ENCODE measurements at regions not wholly inside any gene's neighbourhood (a gene's known extent, or its start where the extent isn't known, plus 50 kb on each side); places are given as distances from the start of the nearest gene placed in this dataset.

GRCh38 chr5:136677217-136677616 is 311.9 kb upstream of the TRPC7 start:
- 92 to 95% methylated on average over 2 to 3 of the region's 3 CpGs for WGBS, 2 experiments
- H3K4me3 ChIP-seq (ENCODE audit: insufficient read depth, low read depth, low read length) = no peak overlapping the region
- H3K4me1 ChIP-seq (ENCODE audit: control insufficient read depth, insufficient read depth, low read length) = no peaks in the 10 kb centered on the region
- no peaks in the 10 kb centered on the region for H3K27me3 ChIP-seq (ENCODE audit: control insufficient read depth, insufficient read depth, low read length, poor library complexity, severe bottlenecking)
- H3K27ac ChIP-seq (ENCODE audit: insufficient read depth, low read depth, low read length, poor library complexity, severe bottlenecking) = no peak overlapping the region
- no peaks in the 10 kb centered on the region for H3K9me3 ChIP-seq (ENCODE audit: control insufficient read depth, low read length)
- no peaks in the 10 kb centered on the region for H3K36me3 ChIP-seq (ENCODE audit: control insufficient read depth, insufficient read depth, low read length)

GRCh38 chr5:136676685-136677084 is 311.3 kb upstream of the TRPC7 start:
- Histone ChIP-seq H3K36me3 (ENCODE audit: control insufficient read depth, insufficient read depth, low read length) (no peaks in the 10 kb centered on the region), H3K4me1 (ENCODE audit: control insufficient read depth, insufficient read depth, low read length) (no peaks in the 10 kb centered on the region), H3K27ac (ENCODE audit: insufficient read depth, low read depth, low read length, poor library complexity, severe bottlenecking) (no peak overlapping the region), H3K4me3 (ENCODE audit: insufficient read depth, low read depth, low read length) (no peak overlapping the region), H3K9me3 (ENCODE audit: control insufficient read depth, low read length) (no peaks in the 10 kb centered on the region), H3K27me3 (ENCODE audit: control insufficient read depth, insufficient read depth, low read length, poor library complexity, severe bottlenecking) (no peaks in the 10 kb centered on the region)
- 85 to 89% methylated on average over 3 of the region's 3 CpGs for WGBS, 2 experiments

- no peaks in the 10 kb centered on the region for H3K36me3 ChIP-seq (ENCODE audit: control insufficient read depth, insufficient read depth, low read length)
- no peak overlapping the region for H3K27ac ChIP-seq (ENCODE audit: insufficient read depth, low read depth, low read length, poor library complexity, severe bottlenecking)
- no peaks in the 10 kb centered on the region for H3K4me1 ChIP-seq (ENCODE audit: control insufficient read depth, insufficient read depth, low read length)
- H3K27me3 ChIP-seq (ENCODE audit: control insufficient read depth, insufficient read depth, low read length, poor library complexity, severe bottlenecking) = no peaks in the 10 kb centered on the region
- H3K4me3 ChIP-seq (ENCODE audit: insufficient read depth, low read depth, low read length) = no peak overlapping the region
- H3K9me3 ChIP-seq (ENCODE audit: control insufficient read depth, low read length) = no peaks in the 10 kb centered on the region
These were observed 310.4 kb upstream of the TRPC7 start for GRCh38 chr5:136675769-136676168.

- Histone ChIP-seq H3K27me3 (ENCODE audit: control insufficient read depth, insufficient read depth, low read length, poor library complexity, severe bottlenecking) (no peaks in the 10 kb centered on the region), H3K9me3 (ENCODE audit: control insufficient read depth, low read length) (no peaks in the 10 kb centered on the region), H3K4me3 (ENCODE audit: insufficient read depth, low read depth, low read length) (no peak overlapping the region), H3K36me3 (ENCODE audit: control insufficient read depth, insufficient read depth, low read length) (no peaks in the 10 kb centered on the region), H3K4me1 (ENCODE audit: control insufficient read depth, insufficient read depth, low read length) (no peaks in the 10 kb centered on the region), H3K27ac (ENCODE audit: insufficient read depth, low read depth, low read length, poor library complexity, severe bottlenecking) (no peak overlapping the region)
- WGBS, 2 experiments = 95 to 98% methylated on average over 3 to 4 of the region's 4 CpGs
These were observed 308.8 kb upstream of the TRPC7 start for GRCh38 chr5:136674178-136674577.

- Histone ChIP-seq H3K27ac (ENCODE audit: insufficient read depth, low read depth, low read length, poor library complexity, severe bottlenecking) (no peak overlapping the region), H3K36me3 (ENCODE audit: control insufficient read depth, insufficient read depth, low read length) (no peaks in the 10 kb centered on the region)
- 64 to 65% methylated on average over 2 of the region's 2 CpGs for WGBS, 2 experiments
These were observed 302.4 kb upstream of the TRPC7 start for GRCh38 chr5:136667789-136668188.

GRCh38 chr5:136666970-136667620 is 301.8 kb upstream of the TRPC7 start:
- no peaks in the 10 kb centered on the region for H3K27me3 ChIP-seq (ENCODE audit: control insufficient read depth, insufficient read depth, low read length, poor library complexity, severe bottlenecking)
- WGBS, 2 experiments = 59 to 61% methylated on average over 8 of the region's 8 CpGs
- no peak overlapping the region for H3K4me3 ChIP-seq (ENCODE audit: insufficient read depth, low read depth, low read length)
- H3K27ac ChIP-seq (ENCODE audit: insufficient read depth, low read depth, low read length, poor library complexity, severe bottlenecking) = no peak overlapping the region
- no peaks in the 10 kb centered on the region for H3K36me3 ChIP-seq (ENCODE audit: control insufficient read depth, insufficient read depth, low read length)
- no peaks in the 10 kb centered on the region for H3K9me3 ChIP-seq (ENCODE audit: control insufficient read depth, low read length)
- no peaks in the 10 kb centered on the region for H3K4me1 ChIP-seq (ENCODE audit: control insufficient read depth, insufficient read depth, low read length)

More at GRCh38 chr5:136667789-136668188, 302.4 kb upstream of the TRPC7 start:
- Histone ChIP-seq H3K9me3 (ENCODE audit: control insufficient read depth, low read length) (no peaks in the 10 kb centered on the region), H3K4me1 (ENCODE audit: control insufficient read depth, insufficient read depth, low read length) (no peaks in the 10 kb centered on the region), H3K4me3 (ENCODE audit: insufficient read depth, low read depth, low read length) (no peak overlapping the region), H3K27me3 (ENCODE audit: control insufficient read depth, insufficient read depth, low read length, poor library complexity, severe bottlenecking) (no peaks in the 10 kb centered on the region)

GRCh38 chr5:136665331-136665730 is 300.0 kb upstream of the TRPC7 start:
- no peaks in the 10 kb centered on the region for H3K9me3 ChIP-seq (ENCODE audit: control insufficient read depth, low read length)
- no peaks in the 10 kb centered on the region for H3K36me3 ChIP-seq (ENCODE audit: control insufficient read depth, insufficient read depth, low read length)
- no peaks in the 10 kb centered on the region for H3K27me3 ChIP-seq (ENCODE audit: control insufficient read depth, insufficient read depth, low read length, poor library complexity, severe bottlenecking)
- 88% methylated on average over 1 of the region's 1 CpG; no CpG with 5 or more reads in 1 of the 2 experiments for WGBS, 2 experiments
- H3K4me1 ChIP-seq (ENCODE audit: control insufficient read depth, insufficient read depth, low read length) = no peaks in the 10 kb centered on the region
- no peak overlapping the region for H3K4me3 ChIP-seq (ENCODE audit: insufficient read depth, low read depth, low read length)
- no peak overlapping the region for H3K27ac ChIP-seq (ENCODE audit: insufficient read depth, low read depth, low read length, poor library complexity, severe bottlenecking)

GRCh38 chr5:136661026-136661425 is 295.7 kb upstream of the TRPC7 start:
- Histone ChIP-seq H3K9me3 (ENCODE audit: control insufficient read depth, low read length) (no peaks in the 10 kb centered on the region), H3K27ac (ENCODE audit: insufficient read depth, low read depth, low read length, poor library complexity, severe bottlenecking) (no peak overlapping the region), H3K4me1 (ENCODE audit: control insufficient read depth, insufficient read depth, low read length) (no peaks in the 10 kb centered on the region), H3K27me3 (ENCODE audit: control insufficient read depth, insufficient read depth, low read length, poor library complexity, severe bottlenecking) (no peaks in the 10 kb centered on the region), H3K4me3 (ENCODE audit: insufficient read depth, low read depth, low read length) (no peak overlapping the region), H3K36me3 (ENCODE audit: control insufficient read depth, insufficient read depth, low read length) (no peaks in the 10 kb centered on the region)
- 93 to 96% methylated on average over 2 of the region's 2 CpGs for WGBS, 2 experiments

- Histone ChIP-seq H3K4me1 (ENCODE audit: control insufficient read depth, insufficient read depth, low read length) (no peaks in the 10 kb centered on the region), H3K36me3 (ENCODE audit: control insufficient read depth, insufficient read depth, low read length) (no peaks in the 10 kb centered on the region), H3K27ac (ENCODE audit: insufficient read depth, low read depth, low read length, poor library complexity, severe bottlenecking) (no peak overlapping the region), H3K27me3 (ENCODE audit: control insufficient read depth, insufficient read depth, low read length, poor library complexity, severe bottlenecking) (no peaks in the 10 kb centered on the region), H3K9me3 (ENCODE audit: control insufficient read depth, low read length) (no peaks in the 10 kb centered on the region), H3K4me3 (ENCODE audit: insufficient read depth, low read depth, low read length) (no peak overlapping the region)
- WGBS, 2 experiments = 92% methylated on average over 4 of the region's 4 CpGs
These were observed 291.5 kb upstream of the TRPC7 start for GRCh38 chr5:136656811-136657210.

GRCh38 chr5:136655468-136655867 is 290.1 kb upstream of the TRPC7 start:
- Histone ChIP-seq H3K27me3 (ENCODE audit: control insufficient read depth, insufficient read depth, low read length, poor library complexity, severe bottlenecking) (no peaks in the 10 kb centered on the region), H3K4me3 (ENCODE audit: insufficient read depth, low read depth, low read length) (no peak overlapping the region), H3K9me3 (ENCODE audit: control insufficient read depth, low read length) (no peaks in the 10 kb centered on the region), H3K27ac (ENCODE audit: insufficient read depth, low read depth, low read length, poor library complexity, severe bottlenecking) (no peak overlapping the region), H3K4me1 (ENCODE audit: control insufficient read depth, insufficient read depth, low read length) (no peaks in the 10 kb centered on the region), H3K36me3 (ENCODE audit: control insufficient read depth, insufficient read depth, low read length) (no peaks in the 10 kb centered on the region)
- WGBS, 2 experiments = 96% methylated on average over 2 of the region's 2 CpGs; no CpG with 5 or more reads in 1 of the 2 experiments

GRCh38 chr5:136646915-136647314 is 281.6 kb upstream of the TRPC7 start:
- 82 to 92% methylated on average over 1 to 2 of the region's 2 CpGs for WGBS, 2 experiments
- no peaks in the 10 kb centered on the region for H3K4me1 ChIP-seq (ENCODE audit: control insufficient read depth, insufficient read depth, low read length)

More at GRCh38 chr5:136646915-136647314, 281.6 kb upstream of the TRPC7 start:
- H3K4me3 ChIP-seq (ENCODE audit: insufficient read depth, low read depth, low read length) = no peak overlapping the region
- H3K27me3 ChIP-seq (ENCODE audit: control insufficient read depth, insufficient read depth, low read length, poor library complexity, severe bottlenecking) = no peaks in the 10 kb centered on the region
- H3K27ac ChIP-seq (ENCODE audit: insufficient read depth, low read depth, low read length, poor library complexity, severe bottlenecking) = no peak overlapping the region
- no peaks in the 10 kb centered on the region for H3K9me3 ChIP-seq (ENCODE audit: control insufficient read depth, low read length)
- no peaks in the 10 kb centered on the region for H3K36me3 ChIP-seq (ENCODE audit: control insufficient read depth, insufficient read depth, low read length)

Data from ectodermal cell (in vitro differentiated cells).